GM23338 (cell line): ENCODE measurements at regions not wholly inside any gene's neighbourhood (a gene's known extent, or its start where the extent isn't known, plus 50 kb on each side); places are given as distances from the start of the nearest gene placed in this dataset.

Experiments
- ATAC-seq: fragments of 200-7000 bp; cut with Tn5 transposase; 3 replicates; pipeline ENCODE4 v1.9.1; 2020
- DNase-seq: peaks from one replicate; pipeline ENCODE4 v3.0.0-alpha.2; 2015; ENCODE audit warnings: low spot score
- H2AFZ ChIP-seq: fragments of 200-600 bp; sonication (generic); 2 replicates; pipeline ENCODE4 v1.8.0; 2016; ENCODE audit warnings: antibody characterized with exemption, mild to moderate bottlenecking, moderate library complexity
- H3F3A ChIP-seq: fragments of 200-600 bp; sonication (generic); replicated peaks from 2 replicates; pipeline ENCODE4 v1.8.0; 2017; ENCODE audit warnings: antibody characterized with exemption, mixed run types, low read depth
- H3K27ac ChIP-seq: fragments of 200-600 bp; sonication (generic); 2 replicates; pipeline ENCODE4 v1.6.1; 2016; ENCODE audit warnings: low read depth
- H3K27me3 ChIP-seq: fragments of 200-600 bp; sonication (generic); 2 replicates; pipeline ENCODE4 v1.8.0; 2016; ENCODE audit warnings: mild to moderate bottlenecking, mixed run types, moderate library complexity; ENCODE audit not compliant: insufficient read depth
- H3K36me3 ChIP-seq: fragments of 200-600 bp; sonication (generic); 2 replicates; pipeline ENCODE4 v1.8.0; 2016; ENCODE audit warnings: mild to moderate bottlenecking; ENCODE audit not compliant: insufficient read depth
- H3K4me1 ChIP-seq: fragments of 200-600 bp; sonication (generic); 2 replicates; pipeline ENCODE4 v1.8.0; 2016; ENCODE audit warnings: mild to moderate bottlenecking, moderate library complexity; ENCODE audit not compliant: insufficient read depth
- H3K4me2 ChIP-seq: fragments of 200-600 bp; sonication (generic); 2 replicates; pipeline ENCODE4 v1.7.1; 2017; ENCODE audit warnings: mixed run types
- H3K4me3 ChIP-seq: fragments of 200-600 bp; sonication (generic); 2 replicates; pipeline ENCODE4 v1.6.1; 2016; ENCODE audit warnings: mixed run types
- H3K79me2 ChIP-seq: fragments of 200-600 bp; sonication (generic); replicated peaks from 2 replicates; pipeline ENCODE4 v1.8.0; 2017; ENCODE audit warnings: mild to moderate bottlenecking; ENCODE audit not compliant: insufficient read depth
- H3K9me2 ChIP-seq: fragments of 200-600 bp; sonication (generic); 2 replicates; pipeline ENCODE4 v1.8.0; 2017; ENCODE audit not compliant: insufficient read depth
- H4K20me1 ChIP-seq: fragments of 200-600 bp; sonication (generic); replicated peaks from 2 replicates; pipeline ENCODE4 v1.8.0; 2017; ENCODE audit warnings: mild to moderate bottlenecking; ENCODE audit not compliant: insufficient read depth
- H3K27ac Mint-ChIP-seq: 2 replicates; pipeline ENCODE4 v1.8.0; 2020; ENCODE audit warnings: inconsistent platforms, mild to moderate bottlenecking, moderate library complexity, mixed read lengths
- H3K27me3 Mint-ChIP-seq: 3 replicates; pipeline ENCODE4 v1.8.0; 2022; ENCODE audit warnings: low read depth, mild to moderate bottlenecking, moderate library complexity, mixed read lengths, inconsistent platforms; ENCODE audit not compliant: insufficient read depth, poor library complexity
- H3K36me3 Mint-ChIP-seq: 3 replicates; pipeline ENCODE4 v1.8.0; 2021; ENCODE audit warnings: low read depth, mild to moderate bottlenecking, inconsistent platforms, moderate library complexity, mixed read lengths
- H3K4me1 Mint-ChIP-seq: 3 replicates; pipeline ENCODE4 v1.8.0; 2020; ENCODE audit warnings: mild to moderate bottlenecking, inconsistent platforms, mixed read lengths
- H3K4me3 Mint-ChIP-seq: 3 replicates; pipeline ENCODE4 v1.8.0; 2021; ENCODE audit warnings: moderate library complexity, mild to moderate bottlenecking, inconsistent platforms, mixed read lengths
- H3K9me3 Mint-ChIP-seq: 3 replicates; pipeline ENCODE4 v1.8.0; 2020; ENCODE audit warnings: moderate library complexity, mild to moderate bottlenecking, inconsistent platforms, mixed read lengths
- CREB1 ChIP-seq: fragments of 250-450 bp; sonication (Bioruptor Pico); IDR thresholded peaks from 2 replicates; pipeline ENCODE4 v1.5.0; 2020; ENCODE audit warnings: low read depth, mild to moderate bottlenecking, moderate library complexity
- CTCF ChIP-seq, 2 experiments: fragments of 200-600 bp in 1 of 2; sonication (generic) in 1 of 2; conservative IDR thresholded peaks; 2 replicates each; pipeline versions ENCODE4 v1.5.1 to v1.6.1; 2016 to 2017; ENCODE audit warnings: antibody characterized with exemption in 2 of 2, low read depth in 2 of 2, mild to moderate bottlenecking in 2 of 2, moderate library complexity in 1 of 2
- ETS1 ChIP-seq: IDR thresholded peaks from 2 replicates; pipeline ENCODE4 v1.6.1; 2016; ENCODE audit warnings: antibody characterized with exemption
- EZH2phosphoT487 ChIP-seq: fragments of 200-600 bp; sonication (generic); IDR thresholded peaks from one replicate; pipeline ENCODE4 v1.8.1; 2018; ENCODE audit warnings: antibody characterized with exemption; ENCODE audit not compliant: unreplicated experiment
- JUNB ChIP-seq: IDR thresholded peaks from one replicate; pipeline ENCODE4 v1.6.1; 2016; ENCODE audit warnings: antibody characterized with exemption; ENCODE audit not compliant: unreplicated experiment
- POLR2AphosphoS5 ChIP-seq: IDR thresholded peaks from 2 replicates; pipeline ENCODE4 v1.6.1; 2016; ENCODE audit warnings: antibody characterized with exemption, low read depth
- STAT1 ChIP-seq: IDR thresholded peaks from one replicate; pipeline ENCODE4 v1.6.1; 2016; ENCODE audit warnings: antibody characterized with exemption; ENCODE audit not compliant: unreplicated experiment
- ZNF114 ChIP-seq: fragments of 250-450 bp; sonication (Bioruptor Pico); IDR thresholded peaks from 2 replicates; pipeline ENCODE4 v1.5.0; 2020; ENCODE audit warnings: mild to moderate bottlenecking, moderate library complexity
- ZNF331 ChIP-seq: fragments of 250-450 bp; sonication (Bioruptor Pico); IDR thresholded peaks from 2 replicates; pipeline ENCODE4 v1.5.0; 2020; ENCODE audit warnings: low read depth, mild to moderate bottlenecking, moderate library complexity
- TF ChIP-seq, protein P1 (sequence below): IDR thresholded peaks from one replicate; pipeline ENCODE4 v1.6.1; 2018; ENCODE audit warnings: antibody characterized with exemption; ENCODE audit not compliant: unreplicated experiment

DNA sequence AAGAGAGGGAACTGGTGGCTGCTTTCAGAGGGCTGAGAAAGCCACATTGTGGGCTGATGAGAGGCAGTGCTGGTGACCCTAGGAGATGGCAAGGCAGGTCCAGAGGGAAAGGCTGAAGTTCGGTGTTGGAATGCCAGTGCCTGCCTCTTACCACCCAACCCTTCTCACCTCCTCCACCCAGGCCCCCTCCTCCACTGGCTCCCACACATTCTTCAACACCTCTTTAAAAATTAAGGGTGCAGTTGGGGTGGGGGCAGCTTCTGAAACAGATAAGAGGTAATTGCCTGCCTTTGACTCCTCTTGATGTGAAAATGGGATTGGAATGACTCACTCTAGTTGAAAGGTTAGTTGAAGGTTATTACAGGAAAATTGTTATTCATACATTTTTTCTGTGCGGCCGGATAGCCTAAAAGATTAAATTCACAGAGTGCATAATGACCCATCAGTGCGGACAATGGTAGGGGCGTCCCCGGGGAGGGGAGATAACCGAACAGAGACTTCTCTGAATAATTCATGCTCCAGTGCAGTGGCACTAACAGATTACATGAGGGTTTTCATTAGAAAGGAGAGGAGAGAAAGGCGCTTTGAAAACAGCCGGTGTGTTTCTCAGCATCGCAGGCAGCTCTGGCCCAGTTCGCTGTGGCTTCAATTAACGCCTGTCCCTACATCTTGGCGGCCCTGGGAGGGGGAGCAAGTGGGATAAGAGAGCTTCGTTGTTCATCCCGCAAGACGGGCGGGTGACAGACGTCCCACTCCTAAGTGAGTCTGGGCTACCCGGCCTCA is 212.4 kb downstream of the TLE3 start:
- Histone ChIP-seq H3F3A (no peaks in the 10 kb centered on the region), H3K4me2 (no peak overlapping the region), H3K4me3 (no peak overlapping the region), H2AFZ (peak overlapping the region; percentile 43; the same call in 1 of the 2 replicates), H3K79me2 (no peaks in the 10 kb centered on the region), H3K27ac (no peak overlapping the region), H4K20me1 (no peaks in the 10 kb centered on the region), H3K27me3 (no peaks in the 10 kb centered on the region), H3K9me2 (peaks cover 5% of the 10 kb centered on the region; the same call in 1 of the 2 replicates), H3K36me3 (no peaks in the 10 kb centered on the region), H3K4me1 (no peaks in the 10 kb centered on the region)
- DNase-seq (no peak), ATAC-seq (no peak)
- Mint-ChIP-seq H3K27ac (no peak overlapping the region), H3K4me1 (peaks cover 3% of the 10 kb centered on the region), H3K36me3 (no peaks in the 10 kb centered on the region), H3K4me3 (no peak overlapping the region), H3K27me3 (no peaks in the 10 kb centered on the region), H3K9me3 (peaks cover 7% of the 10 kb centered on the region; the same call in 2 of the 3 replicates)
- TF ChIP-seq CTCF (conservative IDR thresholded peaks at IDR 0.05; ENCODE audit: low read depth in 2 of 2) (no peak), JUNB (no peak), POLR2AphosphoS5 (no peak), ZNF114 (no peak), ZNF331 (CRISPR knock-in tag) (no peak), CREB1 (no peak), ETS1 (no peak), STAT1 (no peak), EZH2phosphoT487 (no peak)
- TF ChIP-seq, protein P1, sequence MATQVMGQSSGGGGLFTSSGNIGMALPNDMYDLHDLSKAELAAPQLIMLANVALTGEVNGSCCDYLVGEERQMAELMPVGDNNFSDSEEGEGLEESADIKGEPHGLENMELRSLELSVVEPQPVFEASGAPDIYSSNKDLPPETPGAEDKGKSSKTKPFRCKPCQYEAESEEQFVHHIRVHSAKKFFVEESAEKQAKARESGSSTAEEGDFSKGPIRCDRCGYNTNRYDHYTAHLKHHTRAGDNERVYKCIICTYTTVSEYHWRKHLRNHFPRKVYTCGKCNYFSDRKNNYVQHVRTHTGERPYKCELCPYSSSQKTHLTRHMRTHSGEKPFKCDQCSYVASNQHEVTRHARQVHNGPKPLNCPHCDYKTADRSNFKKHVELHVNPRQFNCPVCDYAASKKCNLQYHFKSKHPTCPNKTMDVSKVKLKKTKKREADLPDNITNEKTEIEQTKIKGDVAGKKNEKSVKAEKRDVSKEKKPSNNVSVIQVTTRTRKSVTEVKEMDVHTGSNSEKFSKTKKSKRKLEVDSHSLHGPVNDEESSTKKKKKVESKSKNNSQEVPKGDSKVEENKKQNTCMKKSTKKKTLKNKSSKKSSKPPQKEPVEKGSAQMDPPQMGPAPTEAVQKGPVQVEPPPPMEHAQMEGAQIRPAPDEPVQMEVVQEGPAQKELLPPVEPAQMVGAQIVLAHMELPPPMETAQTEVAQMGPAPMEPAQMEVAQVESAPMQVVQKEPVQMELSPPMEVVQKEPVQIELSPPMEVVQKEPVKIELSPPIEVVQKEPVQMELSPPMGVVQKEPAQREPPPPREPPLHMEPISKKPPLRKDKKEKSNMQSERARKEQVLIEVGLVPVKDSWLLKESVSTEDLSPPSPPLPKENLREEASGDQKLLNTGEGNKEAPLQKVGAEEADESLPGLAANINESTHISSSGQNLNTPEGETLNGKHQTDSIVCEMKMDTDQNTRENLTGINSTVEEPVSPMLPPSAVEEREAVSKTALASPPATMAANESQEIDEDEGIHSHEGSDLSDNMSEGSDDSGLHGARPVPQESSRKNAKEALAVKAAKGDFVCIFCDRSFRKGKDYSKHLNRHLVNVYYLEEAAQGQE, result no peak
